Ovary (tissue), 3 donors: ENCODE measurements at regions not wholly inside any gene's neighbourhood (a gene's known extent, or its start where the extent isn't known, plus 50 kb on each side); places are given as distances from the start of the nearest gene placed in this dataset.

Experiments
- CTCF ChIP-seq, 3 donors: fragments of 450-650 bp in 2 of 3; fragments of 200-600 bp in 1 of 3; IDR thresholded peaks; one replicate each; pipeline versions ENCODE4 v1.5.1 to v1.8.0; 2016 to 2022; ENCODE audit warnings: antibody characterized with exemption in 3 of 3, mild to moderate bottlenecking in 1 of 3
- EP300 ChIP-seq: sonication (generic); formaldehyde crosslinking; IDR thresholded peaks from one replicate; pipeline ENCODE4 v1.6.1; 2017; ENCODE audit warnings: antibody characterized with exemption
- POLR2A ChIP-seq: fragments of 450-650 bp; IDR thresholded peaks from one replicate; pipeline ENCODE4 v1.6.1; 2017; ENCODE audit warnings: antibody characterized with exemption, mild to moderate bottlenecking, moderate library complexity
- donor health status: DM: no; HTN: no; CAD: no.

GRCh38 chr5:159792180-159792579 lies 124.1 kb upstream of the ADRA1B start:
- no peak for TF ChIP-seq CTCF (IDR thresholded peaks at IDR 0.05)
- no peak for TF ChIP-seq POLR2A
- no peak for TF ChIP-seq EP300
